ENCODE measurements at regions not wholly inside any gene's neighbourhood (a gene's known extent, or its start where the extent isn't known, plus 50 kb on each side); places are given as distances from the start of the nearest gene placed in this dataset.

DNA sequence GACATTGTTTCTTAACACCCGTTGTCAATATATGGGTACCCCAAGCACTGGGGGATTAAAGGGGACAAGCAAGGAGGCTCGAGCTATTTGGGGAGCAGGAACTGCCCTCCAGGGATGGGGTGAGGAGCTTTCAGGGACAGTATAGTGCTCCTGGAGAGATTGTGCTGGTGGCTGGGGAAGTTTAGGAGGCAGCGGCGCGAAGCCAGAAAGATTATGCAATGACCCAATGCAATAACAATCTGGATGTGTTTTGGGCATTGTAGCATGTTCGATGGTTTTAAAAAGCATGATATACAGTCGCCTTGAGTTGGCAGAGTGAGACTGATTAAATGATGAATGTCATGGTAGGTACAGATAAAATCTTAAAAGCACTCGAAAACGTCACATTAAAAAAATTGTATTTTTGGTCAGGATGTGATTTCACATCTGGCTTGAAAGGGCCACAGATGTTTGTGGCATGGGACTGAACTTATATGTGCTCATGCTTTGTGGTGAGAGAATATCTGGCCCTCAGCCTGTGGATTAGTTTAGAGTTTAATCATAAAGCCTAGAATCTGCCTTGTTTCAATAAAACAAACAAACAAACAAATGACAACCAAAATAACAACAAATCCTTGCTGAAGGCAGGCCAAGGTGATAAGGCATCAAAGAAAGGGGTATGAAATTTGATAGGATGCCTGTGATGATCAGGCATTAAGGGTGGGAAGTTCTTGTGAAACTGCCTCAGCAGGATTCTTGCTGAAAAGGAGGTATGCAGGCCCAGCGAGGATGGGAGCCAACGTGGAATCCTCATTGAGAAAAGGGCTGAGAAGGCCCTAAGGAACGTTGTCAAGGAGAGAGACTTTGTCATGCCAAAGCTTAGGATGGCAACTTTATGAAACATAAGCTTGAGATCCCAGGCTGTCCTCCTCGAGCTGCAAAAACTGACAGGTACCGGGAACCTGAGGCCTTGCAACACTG lies 417.1 kb upstream of the KLF6 start:
- intact Hi-C loops (cut with micrococcal nuclease) = no loop called here
- no peaks in the 10 kb centered on the region for H3K36me3 Mint-ChIP-seq
- Histone ChIP-seq H3K27ac (ENCODE audit: low read length) (no peak overlapping the region), H3K36me3 (ENCODE audit: control insufficient read depth, insufficient read depth, low read length) (no peaks in the 10 kb centered on the region), H3K27me3 (ENCODE audit: control insufficient read depth, insufficient read depth, low read length) (no peaks in the 10 kb centered on the region), H3K4me1 (ENCODE audit: control insufficient read depth, insufficient read depth, low read length) (no peaks in the 10 kb centered on the region), H3K9me3 (ENCODE audit: control insufficient read depth, insufficient read depth, low read length) (no peaks in the 10 kb centered on the region), H3K4me3 (ENCODE audit: low read length) (no peak overlapping the region)
- no peak for ATAC-seq
- H3K4me3 Mint-ChIP-seq = no peak overlapping the region
- 69% methylated on average over 14 of the region's 14 CpGs for WGBS (ENCODE audit: insufficient coverage)
- peaks cover 8 to 30% of the 10 kb centered on the region in 2 donors for H3K27me3 Mint-ChIP-seq (ENCODE audit: low read depth in 2 of 2)
- no peak for DNase-seq
- H3K27ac Mint-ChIP-seq = no peak overlapping the region
- peaks cover 0 to 8% of the 10 kb centered on the region in 2 donors for H3K4me1 Mint-ChIP-seq
- H3K9me3 Mint-ChIP-seq = no peaks in the 10 kb centered on the region
- TF ChIP-seq, protein P1, sequence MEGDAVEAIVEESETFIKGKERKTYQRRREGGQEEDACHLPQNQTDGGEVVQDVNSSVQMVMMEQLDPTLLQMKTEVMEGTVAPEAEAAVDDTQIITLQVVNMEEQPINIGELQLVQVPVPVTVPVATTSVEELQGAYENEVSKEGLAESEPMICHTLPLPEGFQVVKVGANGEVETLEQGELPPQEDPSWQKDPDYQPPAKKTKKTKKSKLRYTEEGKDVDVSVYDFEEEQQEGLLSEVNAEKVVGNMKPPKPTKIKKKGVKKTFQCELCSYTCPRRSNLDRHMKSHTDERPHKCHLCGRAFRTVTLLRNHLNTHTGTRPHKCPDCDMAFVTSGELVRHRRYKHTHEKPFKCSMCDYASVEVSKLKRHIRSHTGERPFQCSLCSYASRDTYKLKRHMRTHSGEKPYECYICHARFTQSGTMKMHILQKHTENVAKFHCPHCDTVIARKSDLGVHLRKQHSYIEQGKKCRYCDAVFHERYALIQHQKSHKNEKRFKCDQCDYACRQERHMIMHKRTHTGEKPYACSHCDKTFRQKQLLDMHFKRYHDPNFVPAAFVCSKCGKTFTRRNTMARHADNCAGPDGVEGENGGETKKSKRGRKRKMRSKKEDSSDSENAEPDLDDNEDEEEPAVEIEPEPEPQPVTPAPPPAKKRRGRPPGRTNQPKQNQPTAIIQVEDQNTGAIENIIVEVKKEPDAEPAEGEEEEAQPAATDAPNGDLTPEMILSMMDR (IDR thresholded peaks at IDR 0.05) = no peak

DNA sequence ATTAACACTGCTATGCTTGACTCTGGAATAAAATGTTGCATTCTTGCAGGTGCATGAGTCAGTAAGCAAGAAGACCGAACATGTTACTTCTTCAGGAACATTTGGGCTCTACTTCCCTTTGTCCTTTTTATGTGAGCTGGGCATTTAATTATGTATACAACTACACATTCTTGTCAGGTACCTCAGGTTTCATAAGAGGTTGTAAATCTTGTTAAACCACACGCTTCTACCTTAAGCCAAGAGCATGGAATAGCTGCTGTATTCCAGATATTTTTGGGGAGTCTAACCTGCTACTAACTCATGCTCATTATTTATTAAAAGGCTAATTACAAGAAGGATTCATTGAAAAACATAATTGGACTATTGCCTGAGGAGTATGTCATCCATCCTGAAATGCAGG lies 414.2 kb upstream of the KLF6 start:
- no peak overlapping the region for H3K4me3 Mint-ChIP-seq
- Histone ChIP-seq H3K27ac (ENCODE audit: low read length) (no peak overlapping the region), H3K36me3 (ENCODE audit: control insufficient read depth, insufficient read depth, low read length) (no peaks in the 10 kb centered on the region), H3K4me3 (ENCODE audit: low read length) (no peak overlapping the region), H3K4me1 (ENCODE audit: control insufficient read depth, insufficient read depth, low read length) (no peaks in the 10 kb centered on the region), H3K27me3 (ENCODE audit: control insufficient read depth, insufficient read depth, low read length) (no peaks in the 10 kb centered on the region), H3K9me3 (ENCODE audit: control insufficient read depth, insufficient read depth, low read length) (no peaks in the 10 kb centered on the region)
- ATAC-seq = no peak
- H3K36me3 Mint-ChIP-seq = no peaks in the 10 kb centered on the region
- 89% methylated on average over 1 of the region's 2 CpGs for WGBS (ENCODE audit: insufficient coverage)
- TF ChIP-seq, protein P1 (IDR thresholded peaks at IDR 0.05) = no peak
- H3K27ac Mint-ChIP-seq = no peak overlapping the region
- DNase-seq = no peak
- H3K4me1 Mint-ChIP-seq = peaks cover 0 to 8% of the 10 kb centered on the region in 2 donors
- H3K27me3 Mint-ChIP-seq (ENCODE audit: low read depth in 2 of 2) = peaks cover 5 to 20% of the 10 kb centered on the region in 2 donors
- intact Hi-C loops (cut with micrococcal nuclease) = no loop called here
- H3K9me3 Mint-ChIP-seq = no peaks in the 10 kb centered on the region

DNA sequence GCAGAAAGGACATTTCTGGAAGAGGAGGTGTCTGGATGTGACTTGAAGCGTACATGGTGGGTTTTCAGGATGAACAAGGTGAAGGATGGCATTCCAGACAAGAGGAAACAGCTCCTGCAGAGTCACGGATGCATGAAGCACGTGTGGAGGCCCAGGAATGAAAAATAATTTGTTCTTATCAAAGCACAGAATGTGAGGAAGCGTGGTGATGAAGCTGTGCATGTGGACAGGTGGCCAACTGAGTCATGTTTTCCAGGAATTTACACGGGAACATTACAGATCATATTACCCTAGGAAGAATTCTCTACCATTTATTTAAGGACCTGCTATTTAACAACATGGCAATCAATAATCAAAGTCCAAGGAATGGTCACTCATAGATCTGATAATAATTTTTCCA lies 413.2 kb upstream of the KLF6 start:
- H3K4me1 ChIP-seq (ENCODE audit: control insufficient read depth, insufficient read depth, low read length) = no peaks in the 10 kb centered on the region

More for the DNA sequence above, 413.2 kb upstream of the KLF6 start:
- Histone ChIP-seq H3K36me3 (ENCODE audit: control insufficient read depth, insufficient read depth, low read length) (no peaks in the 10 kb centered on the region), H3K4me3 (ENCODE audit: low read length) (no peak overlapping the region), H3K27me3 (ENCODE audit: control insufficient read depth, insufficient read depth, low read length) (no peaks in the 10 kb centered on the region), H3K9me3 (ENCODE audit: control insufficient read depth, insufficient read depth, low read length) (no peaks in the 10 kb centered on the region), H3K27ac (ENCODE audit: low read length) (no peak overlapping the region)
- intact Hi-C loops (cut with micrococcal nuclease) = no loop called here
- ATAC-seq = no peak
- Mint-ChIP-seq H3K27me3 (ENCODE audit: low read depth in 2 of 2) (peaks cover 5 to 14% of the 10 kb centered on the region in 2 donors), H3K36me3 (no peaks in the 10 kb centered on the region), H3K4me3 (no peak overlapping the region), H3K9me3 (no peaks in the 10 kb centered on the region), H3K4me1 (peaks cover 0 to 8% of the 10 kb centered on the region in 2 donors), H3K27ac (no peak overlapping the region)
- no peak for DNase-seq
- TF ChIP-seq, protein P1 (IDR thresholded peaks at IDR 0.05) = no peak
- WGBS (ENCODE audit: insufficient coverage) = 81% methylated on average over 5 of the region's 5 CpGs

Data from natural killer cell (primary cell).